Activated naive CD8-positive, alpha-beta T cell treated with anti-CD3 and anti-CD28 coated beads, Interleukin-2, amount 50 U/mL, for 24 hours (primary cell): ENCODE measurements at regions not wholly inside any gene's neighbourhood (a gene's known extent, or its start where the extent isn't known, plus 50 kb on each side); places are given as distances from the start of the nearest gene placed in this dataset.
"Not testable (repeated sequence)": the region's sequence is repeated elsewhere in the genome, so short reads cannot be mapped to it uniquely, and the experiment has no call there.

Source experiments
- ATAC-seq: fragments of 150-1000 bp; cut with Tn5 transposase; one replicate; pipeline ENCODE4 v1.10.0; 2021
- DNase-seq: peaks from one replicate; pipeline ENCODE4 v3.0.0; 2021
- H3K27ac Mint-ChIP-seq: one replicate; pipeline ENCODE4 v1.8.0; 2021; ENCODE audit warnings: mild to moderate bottlenecking, mixed read lengths
- H3K27me3 Mint-ChIP-seq: one replicate; pipeline ENCODE4 v1.8.0; 2021; ENCODE audit warnings: mixed read lengths
- H3K36me3 Mint-ChIP-seq: one replicate; pipeline ENCODE4 v1.8.0; 2021; ENCODE audit warnings: low read depth, mixed read lengths
- H3K4me1 Mint-ChIP-seq: one replicate; pipeline ENCODE4 v1.8.0; 2021; ENCODE audit warnings: mixed read lengths
- H3K4me3 Mint-ChIP-seq: one replicate; pipeline ENCODE4 v1.8.0; 2021; ENCODE audit warnings: mild to moderate bottlenecking, moderate library complexity, mixed read lengths
- H3K9me3 Mint-ChIP-seq: one replicate; pipeline ENCODE4 v1.8.0; 2021; ENCODE audit warnings: mixed read lengths

DNA sequence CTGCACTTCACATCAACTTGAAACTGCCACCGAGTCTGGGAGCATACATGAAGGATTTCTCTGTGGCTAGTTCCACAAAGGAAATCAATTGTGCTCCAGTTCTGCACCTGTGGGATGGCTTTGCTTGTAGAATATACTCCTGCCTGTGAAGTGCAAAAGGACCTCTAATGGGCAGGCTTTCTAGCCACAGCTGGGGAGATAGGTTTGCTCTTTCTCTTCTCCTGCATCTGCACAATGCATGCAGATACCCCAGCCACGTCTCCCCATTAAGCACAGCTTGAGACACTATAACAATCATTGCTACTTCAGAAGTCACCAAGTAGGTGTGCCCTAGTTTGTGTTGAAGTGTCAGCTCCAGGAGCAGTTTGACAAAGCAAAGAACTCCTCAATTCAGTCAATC is 364.6 kb downstream of the ZIC3 start:
- H3K4me3 Mint-ChIP-seq = no peak overlapping the region
- peaks cover 6% of the 10 kb centered on the region for H3K9me3 Mint-ChIP-seq
- no peak for DNase-seq
- no peak overlapping the region for H3K27ac Mint-ChIP-seq
- ATAC-seq = no peak
- H3K36me3 Mint-ChIP-seq = no peaks in the 10 kb centered on the region
- H3K4me1 Mint-ChIP-seq = no peaks in the 10 kb centered on the region
- H3K27me3 Mint-ChIP-seq = no peaks in the 10 kb centered on the region

DNA sequence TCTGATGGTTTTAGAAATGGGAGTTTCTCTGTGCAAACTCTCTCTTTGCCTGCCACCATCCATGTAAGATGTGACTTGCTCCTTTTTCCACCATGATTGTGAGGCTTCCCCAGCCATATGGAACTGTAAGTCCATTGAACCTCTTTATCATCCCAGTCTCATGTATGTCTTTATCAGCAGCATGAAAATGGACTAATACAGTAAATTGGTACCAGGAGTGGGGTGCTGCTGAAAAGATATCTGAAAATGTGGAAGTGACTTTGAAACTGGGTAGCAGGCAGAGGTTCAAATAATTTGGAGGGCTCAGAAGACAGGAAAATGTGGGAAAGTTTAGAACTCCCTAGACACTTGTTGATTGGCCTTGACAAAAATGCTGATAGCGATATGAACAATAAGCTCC is 368.3 kb downstream of the ZIC3 start:
- not testable (repeated sequence) for H3K4me1 Mint-ChIP-seq, H3K27ac Mint-ChIP-seq, ATAC-seq, H3K36me3 Mint-ChIP-seq, DNase-seq, H3K27me3 Mint-ChIP-seq, H3K4me3 Mint-ChIP-seq, H3K9me3 Mint-ChIP-seq

DNA sequence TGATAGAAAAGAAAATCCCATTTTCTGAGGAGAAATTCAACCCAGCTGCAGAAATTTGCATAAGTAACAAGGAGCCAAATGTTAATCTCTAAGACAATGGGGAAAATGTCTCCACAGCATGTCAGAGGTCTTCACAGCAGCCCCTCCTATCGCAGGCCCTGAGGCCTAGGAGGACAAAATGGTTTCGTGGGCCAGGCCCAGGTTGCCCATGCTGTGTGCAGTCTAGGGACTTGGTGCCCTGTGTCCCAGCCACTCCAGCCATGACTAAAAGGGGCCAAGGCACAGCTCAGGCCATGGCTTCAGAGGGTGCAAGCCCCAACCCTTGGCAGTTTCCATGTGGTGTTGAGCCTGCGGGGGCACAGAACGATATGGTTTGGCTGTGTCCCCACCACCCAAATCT is 369.0 kb downstream of the ZIC3 start:
- not testable (repeated sequence) for DNase-seq, H3K27me3 Mint-ChIP-seq, ATAC-seq, H3K4me1 Mint-ChIP-seq, H3K36me3 Mint-ChIP-seq, H3K4me3 Mint-ChIP-seq, H3K9me3 Mint-ChIP-seq, H3K27ac Mint-ChIP-seq

DNA sequence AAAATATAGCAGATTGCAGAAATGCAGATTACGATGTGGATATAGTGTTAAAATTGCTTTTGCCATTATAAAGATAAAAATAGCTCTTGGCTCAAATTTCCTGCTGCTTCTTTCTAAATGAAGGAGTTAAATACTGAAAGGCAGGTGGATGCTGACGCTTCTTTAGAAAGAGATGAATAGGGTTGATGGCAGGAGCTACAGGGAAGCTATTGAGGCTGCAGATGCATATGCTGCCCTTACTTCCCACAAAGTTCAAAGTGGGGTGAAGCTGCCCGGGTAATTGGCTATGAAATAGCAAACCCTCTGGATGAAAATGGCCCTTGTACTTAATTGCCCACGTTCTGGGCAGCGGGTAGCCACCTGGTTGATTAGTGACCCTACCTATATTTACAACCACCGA is 379.5 kb downstream of the ZIC3 start:
- DNase-seq (no peak), ATAC-seq (no peak)
- Mint-ChIP-seq H3K4me1 (no peaks in the 10 kb centered on the region), H3K36me3 (no peaks in the 10 kb centered on the region), H3K4me3 (no peak overlapping the region), H3K9me3 (no peaks in the 10 kb centered on the region), H3K27ac (no peak overlapping the region), H3K27me3 (no peaks in the 10 kb centered on the region)

DNA sequence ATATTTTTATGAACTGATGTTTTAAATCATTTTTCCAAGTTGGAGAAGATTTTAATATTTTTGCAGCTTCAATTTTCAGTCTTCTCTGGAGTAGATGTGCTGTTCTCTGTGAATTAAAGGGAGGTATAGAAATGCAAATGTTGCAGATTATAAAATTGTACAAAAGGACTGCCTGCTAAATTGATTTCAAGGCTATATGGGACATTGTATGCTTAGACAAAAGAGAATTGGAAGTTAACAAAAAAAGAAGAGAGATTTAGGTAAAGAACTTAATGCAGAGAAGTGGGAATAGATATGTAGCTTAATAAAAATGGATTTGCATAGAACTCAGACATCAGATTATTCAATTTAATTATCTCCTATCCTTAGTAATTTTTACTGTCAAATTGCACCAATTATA is 403.3 kb downstream of the ZIC3 start:
- DNase-seq (no peak), ATAC-seq (no peak)
- Mint-ChIP-seq H3K36me3 (no peaks in the 10 kb centered on the region), H3K27me3 (no peaks in the 10 kb centered on the region), H3K4me1 (no peaks in the 10 kb centered on the region), H3K27ac (no peak overlapping the region), H3K9me3 (peaks cover 3% of the 10 kb centered on the region), H3K4me3 (no peak overlapping the region)

DNA sequence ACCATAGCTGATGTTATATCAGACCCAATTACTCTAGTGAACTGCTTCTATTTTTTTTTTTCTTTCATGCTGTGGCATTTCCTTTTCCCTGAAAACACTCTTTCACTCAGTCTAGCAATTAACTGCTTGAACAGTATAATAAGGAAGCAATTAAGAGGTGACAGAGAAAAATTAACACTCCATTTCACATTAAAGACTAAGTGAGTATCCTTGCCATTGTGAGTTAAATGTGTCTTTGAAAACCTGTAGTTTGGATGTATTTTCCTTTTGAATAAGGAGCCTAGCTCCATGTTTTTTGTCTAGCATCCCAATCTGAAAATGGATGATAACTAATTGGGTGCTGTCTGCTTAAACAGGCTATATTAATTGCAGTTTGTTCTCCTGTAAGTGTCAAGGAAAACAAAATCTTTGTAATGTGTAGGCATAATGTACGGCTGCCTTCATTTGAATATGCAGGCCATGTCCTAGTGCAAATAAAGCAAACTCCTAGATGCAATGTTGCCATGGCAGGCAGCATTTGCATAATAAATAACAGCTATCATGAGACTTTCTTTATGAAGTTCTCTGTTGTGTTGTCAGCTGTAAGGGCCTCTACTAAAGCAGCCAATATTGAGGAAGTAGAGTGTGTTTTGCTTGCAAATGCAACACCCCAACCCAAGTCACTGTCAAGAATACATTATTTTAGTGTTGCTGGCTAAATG is 416.7 kb downstream of the ZIC3 start:
- no peaks in the 10 kb centered on the region for H3K4me1 Mint-ChIP-seq
- H3K9me3 Mint-ChIP-seq = no peaks in the 10 kb centered on the region
- no peak for ATAC-seq
- H3K27me3 Mint-ChIP-seq = no peaks in the 10 kb centered on the region
- no peak for DNase-seq
- no peaks in the 10 kb centered on the region for H3K36me3 Mint-ChIP-seq
- H3K27ac Mint-ChIP-seq = no peak overlapping the region
- no peak overlapping the region for H3K4me3 Mint-ChIP-seq

DNA sequence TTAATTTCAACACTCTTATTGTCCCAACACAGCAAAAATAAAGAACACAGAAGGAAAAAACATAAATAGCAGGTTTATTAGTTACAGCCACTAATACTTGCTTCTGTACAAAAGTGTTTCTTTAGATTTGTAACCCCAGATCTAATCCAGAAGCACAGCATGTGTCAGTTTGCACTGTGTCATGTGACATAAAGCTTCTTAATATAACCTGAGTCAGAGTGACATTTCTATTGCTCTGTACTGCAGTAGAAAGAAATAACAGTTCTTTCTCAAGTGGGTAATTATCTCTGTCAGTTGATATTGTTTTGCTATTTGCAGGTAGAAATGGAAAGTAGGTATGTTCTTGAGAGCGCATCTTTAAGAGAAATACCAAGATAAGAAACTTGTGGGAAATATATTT is 422.5 kb downstream of the ZIC3 start:
- Mint-ChIP-seq H3K4me1 (no peaks in the 10 kb centered on the region), H3K36me3 (no peaks in the 10 kb centered on the region), H3K27me3 (no peaks in the 10 kb centered on the region)

DNA sequence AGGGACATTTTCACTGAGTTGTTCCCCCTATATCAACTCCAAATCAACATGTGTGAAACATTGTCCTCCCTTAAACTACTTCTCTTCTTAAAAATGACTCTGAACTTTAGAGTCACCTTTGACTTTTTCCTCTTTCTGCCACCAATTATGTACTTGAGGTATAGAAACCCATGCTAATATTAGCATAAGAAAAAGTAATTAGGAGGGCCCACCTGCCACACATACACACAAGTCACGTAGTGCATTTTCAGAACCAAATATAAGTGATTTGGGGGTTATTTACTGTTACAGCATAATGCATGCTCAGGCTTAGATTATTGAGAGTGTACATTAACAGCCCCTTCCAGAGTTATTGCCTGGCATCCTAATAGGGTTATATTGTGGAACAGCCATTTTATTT is 432.7 kb downstream of the ZIC3 start:
- no peak for DNase-seq
- H3K9me3 Mint-ChIP-seq = no peaks in the 10 kb centered on the region
- no peak overlapping the region for H3K4me3 Mint-ChIP-seq
- ATAC-seq = no peak
- H3K4me1 Mint-ChIP-seq = no peaks in the 10 kb centered on the region
- H3K27me3 Mint-ChIP-seq = no peaks in the 10 kb centered on the region
- H3K27ac Mint-ChIP-seq = no peak overlapping the region
- no peaks in the 10 kb centered on the region for H3K36me3 Mint-ChIP-seq

More for the DNA sequence above, 422.5 kb downstream of the ZIC3 start:
- no peak overlapping the region for H3K27ac Mint-ChIP-seq
- DNase-seq (no peak), ATAC-seq (no peak)
- H3K9me3 Mint-ChIP-seq = no peaks in the 10 kb centered on the region
- no peak overlapping the region for H3K4me3 Mint-ChIP-seq

DNA sequence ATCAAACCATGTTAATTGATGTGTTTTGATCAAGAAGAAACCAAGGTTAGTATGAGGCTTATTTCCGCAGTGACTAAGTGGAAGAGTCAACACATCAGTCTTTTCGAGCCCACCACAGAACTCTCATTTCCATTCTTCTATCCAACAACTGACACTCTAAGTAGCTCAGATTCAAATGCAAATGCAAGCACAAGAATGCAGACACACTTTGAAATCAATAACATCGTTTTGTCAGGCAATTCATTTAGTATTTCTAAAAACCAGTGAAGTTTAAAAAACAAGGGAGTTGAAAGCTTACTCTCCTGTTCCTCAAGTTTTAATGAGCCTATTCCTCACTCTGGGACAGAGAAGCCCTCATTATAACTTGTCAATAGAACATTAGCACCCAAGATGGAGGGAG is 433.1 kb downstream of the ZIC3 start:
- H3K4me3 Mint-ChIP-seq = no peak overlapping the region
- no peaks in the 10 kb centered on the region for H3K36me3 Mint-ChIP-seq
- H3K27ac Mint-ChIP-seq = no peak overlapping the region
- DNase-seq (no peak), ATAC-seq (no peak)
- no peaks in the 10 kb centered on the region for H3K9me3 Mint-ChIP-seq
- no peaks in the 10 kb centered on the region for H3K27me3 Mint-ChIP-seq
- H3K4me1 Mint-ChIP-seq = no peaks in the 10 kb centered on the region

DNA sequence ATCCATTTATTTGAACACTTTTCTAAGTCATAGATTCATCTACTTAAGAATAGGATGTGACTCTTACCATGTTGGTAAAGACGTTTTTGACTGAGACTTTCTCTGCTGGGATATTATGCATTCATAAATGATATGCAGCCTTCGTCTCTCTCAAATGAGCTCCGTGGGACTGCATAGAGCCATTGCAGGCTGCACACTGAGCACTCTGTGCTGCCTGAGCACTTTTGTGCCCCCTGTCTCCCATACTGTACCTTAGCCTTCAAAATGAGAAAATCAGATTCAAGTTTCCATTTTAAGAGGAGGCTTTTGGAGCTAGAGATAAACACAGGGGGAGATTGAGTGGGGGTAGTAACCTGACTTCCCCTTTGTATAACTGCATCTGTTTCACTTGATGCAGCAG is 433.6 kb downstream of the ZIC3 start:
- Mint-ChIP-seq H3K4me3 (no peak overlapping the region), H3K27me3 (no peaks in the 10 kb centered on the region), H3K9me3 (no peaks in the 10 kb centered on the region), H3K27ac (no peak overlapping the region), H3K36me3 (no peaks in the 10 kb centered on the region), H3K4me1 (no peaks in the 10 kb centered on the region)
- no peak for DNase-seq
- ATAC-seq = no peak

DNA sequence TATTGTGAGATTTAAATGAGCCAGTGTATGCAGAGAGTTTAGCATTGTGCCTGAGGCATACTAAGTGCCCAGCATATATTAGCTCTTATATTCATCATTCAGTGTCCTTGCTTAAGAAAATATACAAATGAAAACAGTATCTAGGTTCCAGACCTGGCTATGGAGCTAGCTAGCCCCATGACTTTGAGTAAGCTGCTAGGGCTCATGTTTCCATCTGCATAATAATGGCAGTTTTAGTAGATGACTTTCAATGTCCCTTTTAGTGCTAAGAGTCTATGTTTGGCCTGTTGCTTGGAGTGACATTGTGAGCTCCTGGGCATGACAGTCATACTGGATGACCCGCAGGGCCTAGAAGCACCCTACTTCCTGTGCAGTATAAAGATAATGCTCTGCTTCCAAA is 435.3 kb downstream of the ZIC3 start:
- ATAC-seq = no peak
- no peak overlapping the region for H3K4me3 Mint-ChIP-seq

DNA sequence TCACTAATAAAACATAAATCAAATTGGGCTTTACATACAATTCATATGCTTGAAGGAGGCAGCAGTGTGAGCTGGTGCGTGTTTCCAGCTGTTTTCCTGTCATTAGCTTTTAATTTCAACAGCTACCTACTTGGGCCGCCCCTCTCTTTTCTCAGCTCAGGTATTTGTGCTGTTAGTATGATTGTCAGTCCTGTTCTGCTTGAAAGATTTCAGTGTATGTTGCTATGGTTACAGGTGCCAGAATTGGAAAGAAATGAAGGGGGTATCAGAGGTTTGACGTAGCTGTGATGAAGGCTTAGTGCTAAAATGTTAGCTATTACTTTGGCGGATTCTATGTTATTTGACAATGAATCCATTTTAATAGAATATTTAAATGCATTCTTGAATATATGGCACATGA is 440.3 kb downstream of the ZIC3 start:
- no peak overlapping the region for H3K27ac Mint-ChIP-seq
- no peaks in the 10 kb centered on the region for H3K9me3 Mint-ChIP-seq
- H3K27me3 Mint-ChIP-seq = no peaks in the 10 kb centered on the region
- H3K4me1 Mint-ChIP-seq = no peaks in the 10 kb centered on the region
- no peak overlapping the region for H3K4me3 Mint-ChIP-seq
- H3K36me3 Mint-ChIP-seq = no peaks in the 10 kb centered on the region
- DNase-seq (no peak), ATAC-seq (no peak)

More for the DNA sequence above, 435.3 kb downstream of the ZIC3 start:
- no peaks in the 10 kb centered on the region for H3K36me3 Mint-ChIP-seq
- H3K27ac Mint-ChIP-seq = no peak overlapping the region
- H3K4me1 Mint-ChIP-seq = no peaks in the 10 kb centered on the region
- no peak for DNase-seq
- H3K9me3 Mint-ChIP-seq = no peaks in the 10 kb centered on the region
- no peaks in the 10 kb centered on the region for H3K27me3 Mint-ChIP-seq

DNA sequence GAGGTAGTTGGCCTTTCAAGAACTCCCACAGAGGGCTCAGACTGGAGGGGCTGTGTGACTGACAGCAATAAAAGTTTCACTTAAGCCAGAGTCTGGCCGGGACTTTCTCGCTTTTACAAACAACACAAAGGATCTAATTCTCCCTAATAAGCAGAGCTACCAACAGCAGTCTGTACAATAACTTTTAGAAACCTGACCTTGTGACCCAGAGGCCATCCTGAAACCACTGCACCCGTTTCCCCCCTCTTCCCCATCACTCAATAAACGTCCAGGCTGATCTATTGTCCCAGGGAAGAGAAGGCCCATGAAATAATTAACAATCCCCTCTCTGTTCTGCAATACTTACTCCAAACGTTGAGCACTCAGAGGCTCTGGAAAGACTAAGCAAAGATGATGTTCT is 442.4 kb downstream of the ZIC3 start:
- Mint-ChIP-seq H3K4me3 (no peak overlapping the region), H3K9me3 (no peaks in the 10 kb centered on the region), H3K36me3 (no peaks in the 10 kb centered on the region), H3K27ac (no peak overlapping the region), H3K4me1 (no peaks in the 10 kb centered on the region), H3K27me3 (no peaks in the 10 kb centered on the region)
- ATAC-seq (no peak), DNase-seq (no peak)

DNA sequence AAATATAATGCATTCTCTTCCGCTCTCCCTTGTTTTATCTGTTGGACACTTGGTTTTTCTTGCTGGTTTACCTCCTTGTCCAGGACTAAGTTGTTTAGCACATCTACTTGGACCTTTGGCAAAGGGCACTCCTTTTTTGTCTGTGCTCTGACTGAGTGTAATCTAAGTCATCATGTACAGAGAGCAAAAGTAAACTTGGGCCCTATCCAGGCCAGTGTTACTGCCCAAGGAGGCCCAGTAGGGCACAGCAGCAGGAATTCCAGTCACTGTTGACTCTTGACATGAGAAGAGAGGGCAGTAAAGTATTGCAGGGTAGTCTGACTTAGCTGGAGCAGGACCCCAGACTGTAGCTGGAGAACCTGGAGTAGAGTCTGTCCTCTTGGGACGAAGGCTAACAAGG is 445.5 kb downstream of the ZIC3 start:
- H3K27ac Mint-ChIP-seq = no peak overlapping the region
- H3K36me3 Mint-ChIP-seq = no peaks in the 10 kb centered on the region
- ATAC-seq (no peak), DNase-seq (no peak)
- H3K9me3 Mint-ChIP-seq = no peaks in the 10 kb centered on the region
- no peaks in the 10 kb centered on the region for H3K4me1 Mint-ChIP-seq
- no peaks in the 10 kb centered on the region for H3K27me3 Mint-ChIP-seq
- no peak overlapping the region for H3K4me3 Mint-ChIP-seq

DNA sequence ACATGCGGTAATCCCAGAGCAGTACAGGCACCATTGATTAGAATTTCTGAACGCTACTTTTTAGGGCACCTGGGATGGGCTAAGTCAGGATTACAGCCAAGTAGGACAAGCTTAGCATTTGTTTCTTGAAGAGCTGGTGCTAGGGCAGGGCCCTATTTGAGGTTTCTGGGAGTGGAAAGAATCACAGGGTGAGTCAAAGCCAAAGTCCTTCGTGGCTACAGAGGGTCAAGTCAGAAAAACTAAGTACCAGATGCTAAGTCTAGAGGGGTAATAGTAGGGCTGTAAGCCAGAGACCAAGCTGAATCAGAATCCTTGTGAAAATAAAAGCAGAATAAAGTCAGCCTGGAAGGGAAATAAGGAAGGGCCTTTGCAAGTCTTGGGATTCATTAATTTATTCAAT is 448.6 kb downstream of the ZIC3 start:
- Mint-ChIP-seq H3K36me3 (no peaks in the 10 kb centered on the region), H3K27ac (no peak overlapping the region), H3K27me3 (no peaks in the 10 kb centered on the region), H3K4me3 (no peak overlapping the region), H3K9me3 (no peaks in the 10 kb centered on the region), H3K4me1 (no peaks in the 10 kb centered on the region)
- DNase-seq = no peak
- no peak for ATAC-seq

DNA sequence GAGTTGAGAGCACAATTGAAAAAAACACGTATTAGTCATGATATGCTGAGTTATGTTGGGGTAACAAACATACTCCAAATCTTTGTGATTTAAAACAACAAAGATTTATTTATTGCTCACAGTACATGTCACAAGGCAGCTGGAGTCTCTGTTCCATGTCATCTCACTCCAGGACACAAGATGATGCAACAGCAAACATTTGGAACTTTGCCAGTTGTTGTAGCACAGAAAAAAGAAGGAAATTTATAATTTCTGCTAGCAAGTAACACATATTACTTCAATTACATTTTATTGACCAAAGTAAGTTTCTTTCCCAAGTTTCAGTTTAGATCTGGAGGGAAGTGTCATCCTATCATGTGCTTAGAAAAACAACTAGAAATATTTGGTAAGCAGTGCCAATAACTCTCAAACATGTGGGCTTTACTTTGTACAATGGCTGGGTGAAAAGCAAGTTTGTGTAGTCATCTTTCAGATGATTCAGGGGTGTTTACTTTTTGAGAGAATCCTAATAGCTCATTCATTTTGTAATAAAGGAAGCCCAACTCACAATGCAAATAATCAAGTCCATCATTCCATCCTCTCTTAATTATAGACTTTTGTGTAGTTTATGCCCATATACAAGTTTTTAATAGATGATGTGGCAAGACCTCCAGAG is 452.3 kb downstream of the ZIC3 start:
- H3K36me3 Mint-ChIP-seq = no peaks in the 10 kb centered on the region
- no peak for ATAC-seq
- H3K27ac Mint-ChIP-seq = no peak overlapping the region
- H3K4me1 Mint-ChIP-seq = no peaks in the 10 kb centered on the region
- H3K4me3 Mint-ChIP-seq = no peak overlapping the region
- peaks cover 2% of the 10 kb centered on the region for H3K27me3 Mint-ChIP-seq
- no peak for DNase-seq
- no peaks in the 10 kb centered on the region for H3K9me3 Mint-ChIP-seq
